ENCODE measurements at regions not wholly inside any gene's neighbourhood (a gene's known extent, or its start where the extent isn't known, plus 50 kb on each side); places are given as distances from the start of the nearest gene placed in this dataset.
"Not testable (repeated sequence)": the region's sequence is repeated elsewhere in the genome, so short reads cannot be mapped to it uniquely, and the experiment has no call there.

GRCh38 chr5:23727271-23727670 is 219.9 kb downstream of the PRDM9 start:
- DNase-seq: peak; percentile 31

GRCh38 chr5:23730023-23730422 is 222.6 kb downstream of the PRDM9 start:
- DNase-seq: no peak

GRCh38 chr5:23740029-23740428 is 232.6 kb downstream of the PRDM9 start:
- DNase-seq: no peak

GRCh38 chr5:23742701-23743100 is 235.3 kb downstream of the PRDM9 start:
- no peak for DNase-seq

GRCh38 chr5:23755906-23756305 is 248.5 kb downstream of the PRDM9 start:
- DNase-seq: no peak

- no peak for DNase-seq
Observed at GRCh38 chr5:23756779-23757178, 249.4 kb downstream of the PRDM9 start.

- peak; percentile 37 for DNase-seq
Observed at GRCh38 chr5:23763170-23763569, 255.8 kb downstream of the PRDM9 start.

GRCh38 chr5:23776684-23777083 is 269.3 kb downstream of the PRDM9 start:
- DNase-seq: no peak

- not testable (repeated sequence) for DNase-seq
Observed at GRCh38 chr5:23800307-23800706, 292.9 kb downstream of the PRDM9 start.

GRCh38 chr5:23820765-23821471 is 313.5 kb downstream of the PRDM9 start:
- DNase-seq: no peak

GRCh38 chr5:23823521-23823920 is 316.1 kb downstream of the PRDM9 start:
- DNase-seq: no peak

- DNase-seq: no peak
Observed at GRCh38 chr5:23825196-23825595, 317.8 kb downstream of the PRDM9 start.

GRCh38 chr5:23840083-23840482 is 332.7 kb downstream of the PRDM9 start:
- no peak for DNase-seq

- no peak for DNase-seq
Observed at GRCh38 chr5:23864786-23865185, 357.4 kb downstream of the PRDM9 start.

GRCh38 chr5:23877847-23878246 is 370.4 kb downstream of the PRDM9 start:
- DNase-seq: no peak

GRCh38 chr5:23884405-23885031 is 377.1 kb downstream of the PRDM9 start:
- DNase-seq: no peak

- DNase-seq: no peak
Observed at GRCh38 chr5:23893561-23893960, 386.2 kb downstream of the PRDM9 start.

- no peak for DNase-seq
Observed at GRCh38 chr5:23895614-23896013, 388.2 kb downstream of the PRDM9 start.

GRCh38 chr5:23930985-23931384 is 423.6 kb downstream of the PRDM9 start:
- DNase-seq: no peak

GRCh38 chr5:23951261-23951928 is 444.0 kb downstream of the PRDM9 start:
- DNase-seq: peak; percentile 40

- no peak for DNase-seq
Observed at GRCh38 chr5:23963449-23963848, 456.0 kb downstream of the PRDM9 start.

GRCh38 chr5:23977365-23977764 is 470.0 kb downstream of the PRDM9 start:
- no peak for DNase-seq

- DNase-seq: no peak
Observed at GRCh38 chr5:23977997-23978396, 470.6 kb downstream of the PRDM9 start.

- no peak for DNase-seq
Observed at GRCh38 chr5:23991406-23991805, 484.0 kb downstream of the PRDM9 start.
